ENCODE measurements at regions not wholly inside any gene's neighbourhood (a gene's known extent, or its start where the extent isn't known, plus 50 kb on each side); places are given as distances from the start of the nearest gene placed in this dataset.
"Not testable (repeated sequence)": the region's sequence is repeated elsewhere in the genome, so short reads cannot be mapped to it uniquely, and the experiment has no call there.

DNA sequence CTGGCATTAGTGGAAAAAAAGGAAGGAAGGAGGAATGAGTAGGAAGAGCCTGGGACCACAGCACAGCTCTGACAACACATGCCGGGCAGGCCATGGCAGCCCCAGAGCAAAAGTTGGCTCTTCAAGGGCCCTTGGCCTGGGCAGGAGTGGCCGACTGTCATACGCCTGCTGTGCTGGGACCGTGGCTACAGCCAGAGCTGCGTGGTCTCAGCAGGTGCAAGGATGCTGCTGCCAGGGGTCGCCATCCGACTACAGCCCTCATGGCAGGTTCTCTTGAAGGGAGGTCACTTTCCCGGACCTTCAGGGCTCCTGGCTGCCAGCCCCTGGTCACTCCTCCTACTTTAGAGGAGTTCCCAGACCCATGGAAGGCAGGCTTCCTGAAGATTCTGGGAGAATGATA is 109.9 kb downstream of the ARL4C start:
- in situ Hi-C loops (cut with HindIII; ENCODE audit: low pct_unique_long_range_greater_than_20kb, low sequenced_read_pairs) = no loop called here
- no peak for DNase-seq (ENCODE audit: low read depth, low spot score)

DNA sequence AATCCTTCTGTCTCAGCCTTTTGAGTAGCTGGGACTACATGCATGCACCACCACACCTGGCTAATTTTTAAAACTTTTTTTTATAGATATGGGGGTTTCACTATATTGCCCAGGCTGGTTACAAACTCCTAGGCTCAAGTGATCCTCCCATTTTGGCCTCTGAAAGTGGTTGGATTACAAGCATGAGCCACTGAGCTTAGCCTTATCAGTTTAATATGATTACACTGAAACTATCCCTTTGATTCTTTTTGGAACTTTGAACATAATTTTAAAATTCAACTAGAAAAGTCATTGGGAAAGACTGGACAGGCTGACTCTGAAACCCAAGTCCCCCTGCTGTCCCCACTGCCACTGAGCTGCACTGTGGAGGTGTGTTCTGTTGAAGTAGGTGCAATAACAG is 114.8 kb downstream of the ARL4C start:
- DNase-seq (ENCODE audit: low read depth, low spot score) = no peak
- in situ Hi-C loops (cut with HindIII; ENCODE audit: low pct_unique_long_range_greater_than_20kb, low sequenced_read_pairs) = no loop called here

GRCh38 chr2:234378958-234379357 is 117.9 kb downstream of the ARL4C start:
- DNase-seq (ENCODE audit: low read depth, low spot score); in situ Hi-C loops (cut with HindIII; ENCODE audit: low pct_unique_long_range_greater_than_20kb, low sequenced_read_pairs): not testable (repeated sequence)

DNA sequence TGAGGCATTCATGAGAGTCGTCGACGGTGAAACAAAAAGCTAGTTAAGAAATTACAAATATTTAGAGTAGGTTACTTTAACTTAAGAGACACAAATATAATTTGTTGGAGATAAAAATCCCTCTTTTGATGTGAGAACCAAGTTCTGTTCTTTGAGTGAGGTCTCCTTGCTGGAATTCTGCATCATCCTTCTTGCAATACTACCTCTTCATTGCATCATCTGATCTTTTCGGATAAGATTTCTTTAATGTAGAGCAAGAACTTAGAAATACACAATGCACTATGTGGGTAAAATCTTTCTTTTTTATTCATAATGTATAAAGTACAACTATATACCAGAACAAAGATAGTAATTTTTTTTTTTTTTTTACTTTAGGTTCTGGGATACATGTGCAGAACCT is 118.4 kb downstream of the ARL4C start:
- DNase-seq (ENCODE audit: low read depth, low spot score) = no peak

GRCh38 chr2:234377761-234378391 is 119.0 kb downstream of the ARL4C start:
- in situ Hi-C loops (cut with HindIII; ENCODE audit: low pct_unique_long_range_greater_than_20kb, low sequenced_read_pairs) = no loop called here
- no peak for DNase-seq (ENCODE audit: low read depth, low spot score)

More for the DNA sequence above, 118.4 kb downstream of the ARL4C start:
- in situ Hi-C loops (cut with HindIII; ENCODE audit: low pct_unique_long_range_greater_than_20kb, low sequenced_read_pairs) = no loop called here

GRCh38 chr2:234376229-234376628 is 120.7 kb downstream of the ARL4C start:
- in situ Hi-C loops (cut with HindIII; ENCODE audit: low pct_unique_long_range_greater_than_20kb, low sequenced_read_pairs) = no loop called here
- no peak for DNase-seq (ENCODE audit: low read depth, low spot score)

DNA sequence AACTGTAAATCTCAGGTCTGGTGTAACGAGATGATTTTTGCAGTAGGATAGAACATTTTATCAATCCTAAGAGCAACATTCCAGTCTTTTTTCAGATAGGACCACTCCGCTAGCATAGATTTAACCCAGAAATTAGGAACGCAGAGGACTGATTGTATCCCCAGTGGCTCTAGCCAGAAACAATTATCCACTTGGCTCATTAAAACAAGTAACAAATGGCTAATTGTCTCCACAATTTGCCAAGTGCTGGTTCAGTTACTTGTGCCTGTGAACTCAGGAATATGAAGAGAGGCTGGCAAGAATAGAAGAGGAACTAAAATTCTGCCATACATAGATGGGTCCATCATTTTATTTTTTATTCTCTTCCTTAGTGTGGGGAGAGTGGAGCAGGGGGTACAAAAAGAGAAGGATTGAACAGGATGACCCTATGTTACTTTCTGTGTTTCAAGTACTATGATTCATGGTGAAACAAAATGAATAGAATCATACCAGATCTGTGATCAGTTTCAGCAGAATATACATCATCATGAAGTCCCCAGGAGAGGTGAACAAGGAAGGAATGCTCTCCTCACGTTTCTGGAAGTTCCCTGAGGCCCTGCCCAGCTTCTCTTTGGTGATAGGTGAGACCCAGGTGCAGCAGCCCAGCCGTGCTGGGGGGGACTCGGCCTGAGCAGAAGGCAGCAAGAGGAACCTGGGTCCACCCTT is 121.6 kb downstream of the ARL4C start:
- no peak for DNase-seq (ENCODE audit: low read depth, low spot score)

GRCh38 chr2:234374736-234375135 is 122.1 kb downstream of the ARL4C start:
- DNase-seq (ENCODE audit: low read depth, low spot score) = peak; percentile 90
- in situ Hi-C loops (cut with HindIII; ENCODE audit: low pct_unique_long_range_greater_than_20kb, low sequenced_read_pairs) = no loop called here

More for the DNA sequence above, 121.6 kb downstream of the ARL4C start:
- in situ Hi-C loops (cut with HindIII; ENCODE audit: low pct_unique_long_range_greater_than_20kb, low sequenced_read_pairs) = no loop called here

DNA sequence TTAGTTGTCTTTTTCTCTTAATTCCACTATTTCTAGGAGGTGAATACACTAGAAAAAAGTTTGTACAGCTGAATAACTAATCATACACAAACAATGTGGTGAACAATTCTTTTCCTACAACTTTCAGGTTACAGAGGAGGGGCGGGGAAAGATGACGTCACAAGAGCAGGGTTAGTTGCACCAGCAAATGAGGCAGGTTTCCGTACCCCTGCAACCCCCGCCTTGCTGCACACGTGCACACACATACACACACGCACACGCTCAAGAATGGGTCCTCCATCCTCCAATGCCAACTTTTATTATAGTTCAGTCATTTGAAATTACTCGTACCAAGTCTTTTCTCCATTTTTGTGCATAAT is 122.8 kb downstream of the ARL4C start:
- in situ Hi-C loops (cut with HindIII; ENCODE audit: low pct_unique_long_range_greater_than_20kb, low sequenced_read_pairs) = no loop called here

DNA sequence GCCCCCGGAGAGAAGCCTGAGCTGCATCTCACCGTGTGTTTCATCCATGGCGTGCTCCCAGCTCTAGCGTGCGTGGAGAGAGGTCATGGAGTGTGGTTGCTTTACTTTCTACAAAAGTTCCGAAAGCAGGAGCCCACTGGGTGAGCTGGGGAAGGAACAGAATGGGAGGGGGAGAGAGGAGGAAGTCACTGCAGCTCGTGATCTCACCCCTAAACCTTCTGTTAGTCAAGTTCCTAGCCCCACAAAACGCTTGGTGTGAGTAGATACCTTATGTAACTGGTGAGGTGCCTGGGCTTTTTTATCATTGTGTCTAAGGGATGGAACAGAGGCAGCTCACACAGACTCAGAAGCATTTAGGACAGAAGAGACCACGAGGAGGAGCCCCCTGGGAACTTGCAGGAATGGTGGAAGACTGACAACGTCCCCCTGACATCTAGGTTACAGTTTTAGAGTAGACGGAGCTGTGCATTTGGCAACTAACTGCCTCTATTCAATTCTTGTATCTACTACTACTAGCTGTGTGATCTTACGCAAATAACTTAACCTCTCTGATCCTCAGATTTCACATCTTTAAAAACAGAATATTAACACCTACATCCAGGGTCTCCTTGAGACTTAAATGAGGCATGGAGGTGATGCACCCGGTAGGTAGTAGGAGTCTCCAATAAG is 123.3 kb downstream of the ARL4C start:
- no peak for DNase-seq (ENCODE audit: low read depth, low spot score)
- in situ Hi-C loops (cut with HindIII; ENCODE audit: low pct_unique_long_range_greater_than_20kb, low sequenced_read_pairs) = no loop called here

More for the DNA sequence above, 122.8 kb downstream of the ARL4C start:
- DNase-seq (ENCODE audit: low read depth, low spot score) = no peak

- in situ Hi-C loops (cut with HindIII; ENCODE audit: low pct_unique_long_range_greater_than_20kb, low sequenced_read_pairs) = no loop called here
- DNase-seq (ENCODE audit: low read depth, low spot score) = no peak
These were observed 123.8 kb downstream of the ARL4C start for GRCh38 chr2:234373060-234373459.

DNA sequence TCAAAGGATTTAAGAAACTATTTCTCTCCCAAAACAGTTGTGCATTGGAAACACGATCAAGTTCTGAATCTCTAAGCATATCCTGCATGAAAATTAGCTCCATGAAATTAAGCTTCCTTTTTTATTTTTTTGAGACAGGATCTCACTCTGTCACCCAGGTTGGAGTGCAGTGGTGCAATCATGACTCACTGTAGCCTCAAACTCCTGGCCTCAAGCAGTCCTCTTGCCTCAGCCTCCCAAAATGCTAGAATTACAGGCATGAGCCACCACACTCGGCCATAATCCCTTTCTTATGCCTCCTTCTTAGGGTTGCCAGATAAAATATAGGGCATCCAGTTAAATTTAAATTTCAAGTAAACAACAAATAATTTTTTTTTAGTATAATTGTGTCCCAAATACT is 124.4 kb downstream of the ARL4C start:
- in situ Hi-C loops (cut with HindIII; ENCODE audit: low pct_unique_long_range_greater_than_20kb, low sequenced_read_pairs) = no loop called here
- no peak for DNase-seq (ENCODE audit: low read depth, low spot score)

DNA sequence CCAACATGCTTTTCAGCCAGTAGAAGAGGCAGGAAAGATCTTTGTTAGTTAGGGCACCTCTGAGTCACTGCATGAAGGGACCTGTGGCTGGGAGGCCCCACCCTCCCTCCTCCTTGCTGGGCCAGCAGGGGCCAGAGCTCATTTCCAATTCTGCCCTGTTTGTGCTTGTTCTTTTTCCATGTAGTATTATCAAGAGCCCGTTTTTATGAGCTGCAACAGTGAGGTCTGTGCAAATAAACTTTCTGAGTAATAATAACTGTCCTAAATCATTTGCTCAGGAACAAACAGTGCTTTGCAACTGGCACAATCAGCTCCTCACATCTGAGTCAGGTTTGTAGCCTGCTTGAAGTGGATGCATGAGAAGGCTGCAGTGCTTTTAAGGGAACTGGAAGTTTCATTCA is 128.0 kb downstream of the ARL4C start:
- no peak for DNase-seq (ENCODE audit: low read depth, low spot score)

DNA sequence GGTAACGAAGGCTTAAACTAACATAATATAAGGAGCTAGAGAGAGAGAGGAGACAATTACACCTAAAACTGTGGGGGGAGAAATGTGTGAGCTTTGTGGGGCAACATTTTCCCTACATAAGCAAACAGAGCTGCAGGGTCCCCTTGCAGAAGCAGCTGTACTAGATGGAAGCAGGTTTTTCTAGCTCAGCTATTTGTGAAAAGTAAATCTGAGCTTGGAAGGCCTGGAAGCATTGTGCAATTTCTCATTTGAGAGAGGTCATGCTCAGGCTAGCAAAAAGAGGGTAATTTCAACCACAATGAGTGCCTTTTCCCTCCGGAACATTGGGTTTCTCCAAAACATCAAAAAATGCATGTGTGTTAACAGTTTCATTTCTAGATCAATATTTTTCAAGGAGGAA is 130.0 kb downstream of the ARL4C start:
- in situ Hi-C loops (cut with HindIII; ENCODE audit: low pct_unique_long_range_greater_than_20kb, low sequenced_read_pairs) = no loop called here
- no peak for DNase-seq (ENCODE audit: low read depth, low spot score)

More for the DNA sequence above, 128.0 kb downstream of the ARL4C start:
- in situ Hi-C loops (cut with HindIII; ENCODE audit: low pct_unique_long_range_greater_than_20kb, low sequenced_read_pairs) = no loop called here

DNA sequence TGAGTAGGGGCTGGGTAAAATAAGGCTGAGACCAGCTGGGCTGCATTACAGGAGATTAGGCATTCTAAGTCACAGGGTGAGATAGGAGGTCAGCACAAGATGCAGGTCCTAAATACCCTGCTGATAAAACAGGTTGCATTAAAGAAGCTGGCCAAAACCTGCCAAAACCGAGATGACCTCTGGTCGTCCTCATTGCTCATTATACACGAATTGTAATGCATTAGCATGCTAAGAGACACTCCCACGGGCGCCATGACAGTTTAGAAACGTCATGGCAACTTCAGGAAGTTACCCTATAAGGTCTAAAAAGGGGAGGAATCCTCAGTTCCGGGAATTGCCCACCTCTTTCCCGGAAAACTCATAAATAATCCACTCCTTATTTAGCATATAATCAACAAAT is 132.2 kb downstream of the ARL4C start:
- no peak for DNase-seq (ENCODE audit: low read depth, low spot score)
- in situ Hi-C loops (cut with HindIII; ENCODE audit: low pct_unique_long_range_greater_than_20kb, low sequenced_read_pairs) = no loop called here

GRCh38 chr2:234363647-234364294 is 133.1 kb downstream of the ARL4C start:
- DNase-seq (ENCODE audit: low read depth, low spot score) = no peak
- in situ Hi-C loops (cut with HindIII; ENCODE audit: low pct_unique_long_range_greater_than_20kb, low sequenced_read_pairs) = no loop called here

- DNase-seq (ENCODE audit: low read depth, low spot score) = no peak
- in situ Hi-C loops (cut with HindIII; ENCODE audit: low pct_unique_long_range_greater_than_20kb, low sequenced_read_pairs) = no loop called here
These were observed 133.8 kb downstream of the ARL4C start for GRCh38 chr2:234363011-234363487.

DNA sequence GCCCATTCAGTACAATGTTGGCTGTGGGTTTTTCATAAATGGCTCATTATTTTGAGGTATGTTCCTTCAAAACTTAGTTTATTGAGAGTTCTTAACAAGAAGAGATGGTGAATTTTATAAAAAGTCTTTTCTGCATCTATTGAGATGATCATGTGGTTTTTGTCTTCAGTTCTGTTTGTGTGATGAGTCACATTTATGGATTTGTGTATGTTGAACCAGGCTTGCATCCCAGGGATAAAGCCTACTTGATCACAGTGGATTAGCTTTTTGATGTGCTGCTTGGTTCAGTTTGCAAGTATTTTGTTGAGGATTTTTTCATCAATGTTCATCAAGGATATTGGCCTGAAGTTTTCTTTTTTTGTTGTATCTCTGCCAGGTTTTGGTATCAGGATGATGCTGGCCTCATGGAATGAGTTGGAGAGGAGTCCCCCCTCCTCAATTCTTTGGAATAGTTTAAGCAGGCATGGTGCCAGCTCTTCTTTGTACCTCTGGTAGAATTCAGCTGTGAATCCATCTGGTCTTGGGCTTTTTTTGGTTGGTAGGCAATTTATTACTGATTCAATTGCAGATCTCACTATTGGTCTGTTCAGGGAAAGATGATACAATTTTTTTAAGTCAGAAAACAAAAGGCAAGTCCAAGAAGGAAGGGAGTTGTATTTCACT is 136.4 kb downstream of the ARL4C start:
- in situ Hi-C loops (cut with HindIII; ENCODE audit: low pct_unique_long_range_greater_than_20kb, low sequenced_read_pairs); DNase-seq (ENCODE audit: low read depth, low spot score): not testable (repeated sequence)
